ENCODE measurements at regions not wholly inside any gene's neighbourhood (a gene's known extent, or its start where the extent isn't known, plus 50 kb on each side); places are given as distances from the start of the nearest gene placed in this dataset.

DNA sequence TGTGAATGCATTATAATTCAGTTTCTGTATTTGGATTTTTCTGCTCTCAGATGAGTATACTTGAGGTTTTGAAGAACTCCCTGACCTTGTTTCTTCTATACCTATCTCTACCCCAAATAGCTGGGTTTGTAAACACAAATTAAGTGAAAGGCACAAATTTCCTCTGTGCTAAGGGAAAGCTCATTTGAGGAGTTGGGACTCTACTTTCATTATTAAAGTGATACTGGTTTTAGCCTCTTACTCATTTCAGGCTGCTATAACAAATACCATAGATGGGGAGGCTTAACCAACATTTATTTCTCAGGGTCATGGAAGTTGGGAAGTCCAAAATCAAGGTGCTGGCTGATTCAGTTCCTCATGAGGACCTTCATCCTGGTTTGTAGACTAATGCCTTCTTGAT is 97.2 kb upstream of the ANKH start:
- peaks cover 0 to 2% of the 10 kb centered on the region in 2 donors for H3K27me3 ChIP-seq (ENCODE audit: control insufficient read depth in 1 of 2, insufficient read depth in 2 of 2, low read length in 2 of 2)
- H3K27ac ChIP-seq (ENCODE audit: low read length), result no peak overlapping the region
- no peak overlapping the region for H3K4me3 ChIP-seq (ENCODE audit: low read length in 2 of 2)
- no peaks in the 10 kb centered on the region for H3K9me3 ChIP-seq (ENCODE audit: control insufficient read depth in 2 of 2, low read length in 2 of 2)
- H3K9ac ChIP-seq (ENCODE audit: low read length in 2 of 2), result no peak overlapping the region
- H3K4me1 ChIP-seq (ENCODE audit: control insufficient read depth, insufficient read depth, low read length), result no peaks in the 10 kb centered on the region
- H3K36me3 ChIP-seq (ENCODE audit: control insufficient read depth in 2 of 2, insufficient read depth in 2 of 2, low read length in 2 of 2), result no peaks in the 10 kb centered on the region

DNA sequence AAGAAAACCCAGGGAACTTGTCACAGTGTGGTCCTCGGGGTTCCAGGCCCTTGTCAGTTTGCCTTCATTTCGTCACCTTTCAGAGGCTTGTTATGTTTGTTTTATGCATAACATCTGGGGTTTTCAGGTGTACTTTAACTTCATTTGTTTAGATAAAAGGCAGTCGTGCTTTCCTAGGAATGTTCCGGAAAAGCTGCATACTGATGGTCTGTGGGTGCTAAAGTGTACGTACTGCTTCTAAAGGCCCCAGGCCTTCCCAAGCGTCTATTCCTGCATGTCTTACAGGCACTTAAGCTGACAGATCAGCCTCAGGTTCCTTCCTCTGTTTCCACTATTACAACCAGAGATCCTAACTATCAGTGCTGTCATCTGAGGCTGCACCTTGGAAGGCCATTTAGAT is 95.6 kb upstream of the ANKH start:
- Histone ChIP-seq H3K27me3 (ENCODE audit: control insufficient read depth in 1 of 2, insufficient read depth in 2 of 2, low read length in 2 of 2) (peaks cover 0 to 2% of the 10 kb centered on the region in 2 donors), H3K9me3 (ENCODE audit: control insufficient read depth in 2 of 2, low read length in 2 of 2) (no peaks in the 10 kb centered on the region), H3K4me1 (ENCODE audit: control insufficient read depth, insufficient read depth, low read length) (no peaks in the 10 kb centered on the region), H3K9ac (ENCODE audit: low read length in 2 of 2) (no peak overlapping the region), H3K4me3 (ENCODE audit: low read length in 2 of 2) (no peak overlapping the region), H3K36me3 (ENCODE audit: control insufficient read depth in 2 of 2, insufficient read depth in 2 of 2, low read length in 2 of 2) (no peaks in the 10 kb centered on the region), H3K27ac (ENCODE audit: low read length) (no peak overlapping the region)

DNA sequence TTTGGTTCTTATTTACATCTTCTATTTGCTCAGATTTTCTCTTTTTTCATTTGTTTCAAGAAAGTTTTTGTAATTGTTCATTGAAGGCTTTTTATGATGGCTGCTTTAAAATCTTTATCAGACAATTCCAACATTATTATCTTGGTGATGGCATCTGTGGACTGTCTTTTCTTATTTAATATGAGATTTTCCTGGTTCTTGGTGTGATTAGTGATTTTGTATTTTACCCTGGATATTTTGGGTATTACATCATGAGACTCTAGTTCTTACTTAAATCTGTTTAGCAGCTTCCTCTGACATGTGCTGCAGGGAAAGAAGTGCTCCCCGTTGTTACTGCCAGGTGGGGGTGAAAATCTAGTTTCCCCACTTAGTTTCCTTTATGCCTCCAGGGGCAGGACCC is 94.2 kb upstream of the ANKH start:
- no peak overlapping the region for H3K9ac ChIP-seq (ENCODE audit: low read length in 2 of 2)
- no peak overlapping the region for H3K27ac ChIP-seq (ENCODE audit: low read length)
- no peaks in the 10 kb centered on the region for H3K4me1 ChIP-seq (ENCODE audit: control insufficient read depth, insufficient read depth, low read length)
- no peaks in the 10 kb centered on the region for H3K9me3 ChIP-seq (ENCODE audit: control insufficient read depth in 2 of 2, low read length in 2 of 2)
- H3K27me3 ChIP-seq (ENCODE audit: control insufficient read depth in 1 of 2, insufficient read depth in 2 of 2, low read length in 2 of 2), result peaks cover 0 to 2% of the 10 kb centered on the region in 2 donors
- H3K4me3 ChIP-seq (ENCODE audit: low read length in 2 of 2), result no peak overlapping the region
- H3K36me3 ChIP-seq (ENCODE audit: control insufficient read depth in 2 of 2, insufficient read depth in 2 of 2, low read length in 2 of 2), result no peaks in the 10 kb centered on the region

DNA sequence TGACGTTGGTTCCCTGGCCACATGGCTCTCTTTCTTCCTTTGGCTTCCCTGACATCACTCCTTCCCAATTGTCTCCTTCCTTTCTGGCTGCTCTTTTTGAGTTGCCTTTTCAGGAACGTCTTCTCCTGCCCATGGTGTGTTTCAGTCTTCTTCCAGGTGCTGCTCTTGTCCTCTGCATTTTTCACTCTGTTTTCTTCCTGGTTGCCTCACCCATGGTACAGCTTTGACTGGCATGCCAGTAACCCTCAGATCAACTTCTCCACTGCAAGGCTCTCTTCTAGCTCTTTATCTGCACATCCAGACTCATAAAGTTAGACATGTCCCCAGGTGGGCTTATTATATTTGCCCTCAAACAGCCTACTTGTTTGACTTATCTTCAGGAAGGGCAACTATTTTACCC is 91.0 kb upstream of the ANKH start:
- Histone ChIP-seq H3K4me3 (ENCODE audit: low read length in 2 of 2) (no peak overlapping the region), H3K27ac (ENCODE audit: low read length) (no peak overlapping the region), H3K9me3 (ENCODE audit: control insufficient read depth in 2 of 2, low read length in 2 of 2) (no peaks in the 10 kb centered on the region), H3K9ac (ENCODE audit: low read length in 2 of 2) (no peak overlapping the region), H3K4me1 (ENCODE audit: control insufficient read depth, insufficient read depth, low read length) (no peaks in the 10 kb centered on the region), H3K36me3 (ENCODE audit: control insufficient read depth in 2 of 2, insufficient read depth in 2 of 2, low read length in 2 of 2) (no peaks in the 10 kb centered on the region), H3K27me3 (ENCODE audit: control insufficient read depth in 1 of 2, insufficient read depth in 2 of 2, low read length in 2 of 2) (peaks cover 0 to 2% of the 10 kb centered on the region in 2 donors)

DNA sequence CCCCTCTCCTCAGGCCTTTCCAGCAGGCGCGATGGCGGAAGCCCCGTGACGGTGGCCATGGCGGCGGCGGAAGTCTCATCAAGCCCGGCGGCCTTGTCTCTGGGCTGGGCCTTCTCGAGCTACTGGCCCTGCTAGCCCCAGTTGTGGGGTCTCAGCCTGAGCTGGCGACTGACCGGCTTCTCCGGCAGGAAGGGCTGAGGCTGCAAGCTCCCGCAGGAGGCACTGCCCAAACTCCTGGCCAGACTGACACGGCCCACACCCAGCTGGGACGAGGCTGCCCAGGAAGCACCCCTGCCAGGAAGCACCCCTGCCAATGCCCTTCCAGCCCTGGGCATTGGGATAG is 88.5 kb upstream of the ANKH start:
- no peaks in the 10 kb centered on the region for H3K36me3 ChIP-seq (ENCODE audit: control insufficient read depth in 2 of 2, insufficient read depth in 2 of 2, low read length in 2 of 2)
- H3K4me1 ChIP-seq (ENCODE audit: control insufficient read depth, insufficient read depth, low read length), result peaks cover 1% of the 10 kb centered on the region
- no peaks in the 10 kb centered on the region for H3K27me3 ChIP-seq (ENCODE audit: control insufficient read depth in 1 of 2, insufficient read depth in 2 of 2, low read length in 2 of 2)
- H3K9me3 ChIP-seq (ENCODE audit: control insufficient read depth in 2 of 2, low read length in 2 of 2), result no peaks in the 10 kb centered on the region
- H3K4me3 ChIP-seq (ENCODE audit: low read length in 2 of 2), result no peak overlapping the region
- no peak overlapping the region for H3K27ac ChIP-seq (ENCODE audit: low read length)
- H3K9ac ChIP-seq (ENCODE audit: low read length in 2 of 2), result no peak overlapping the region

DNA sequence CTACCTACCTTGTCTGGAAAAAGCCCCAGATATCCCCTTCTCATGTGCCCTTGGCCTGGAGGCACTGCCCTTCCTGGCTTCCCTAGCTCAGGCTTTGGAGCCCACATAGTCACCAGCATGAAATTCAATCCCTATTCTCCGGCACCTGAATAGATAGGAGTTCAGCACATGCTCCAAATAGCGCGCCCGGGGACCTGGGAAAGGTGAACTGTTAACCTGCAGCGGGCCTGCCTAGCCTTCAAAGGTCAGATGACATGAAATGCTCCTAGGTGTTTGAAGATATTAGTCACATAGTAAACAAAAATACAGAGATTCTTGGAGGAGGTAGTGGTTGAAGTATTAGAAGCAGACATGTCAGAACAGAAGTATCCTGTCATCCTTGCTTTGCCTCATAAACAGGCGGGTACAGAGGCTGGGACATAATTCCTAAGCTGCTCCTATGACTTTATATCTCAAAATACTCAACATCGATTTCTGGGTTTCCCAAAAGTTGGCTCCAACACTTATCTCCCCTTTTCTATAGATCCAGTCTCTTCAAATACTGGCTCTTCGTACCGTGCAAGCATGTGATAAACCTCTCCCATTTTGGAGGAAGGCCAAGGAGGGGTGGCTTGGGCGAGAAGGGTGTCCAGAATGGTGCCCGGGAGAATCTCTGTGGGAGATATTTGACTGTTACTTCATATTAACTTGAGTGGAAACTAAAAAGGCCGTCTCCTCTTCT is 88.0 kb upstream of the ANKH start:
- H3K27me3 ChIP-seq (ENCODE audit: control insufficient read depth in 1 of 2, insufficient read depth in 2 of 2, low read length in 2 of 2), result no peaks in the 10 kb centered on the region
- no peak overlapping the region for H3K4me3 ChIP-seq (ENCODE audit: low read length in 2 of 2)
- no peaks in the 10 kb centered on the region for H3K9me3 ChIP-seq (ENCODE audit: control insufficient read depth in 2 of 2, low read length in 2 of 2)
- H3K4me1 ChIP-seq (ENCODE audit: control insufficient read depth, insufficient read depth, low read length), result peaks cover 6% of the 10 kb centered on the region
- no peaks in the 10 kb centered on the region for H3K36me3 ChIP-seq (ENCODE audit: control insufficient read depth in 2 of 2, insufficient read depth in 2 of 2, low read length in 2 of 2)
- H3K9ac ChIP-seq (ENCODE audit: low read length in 2 of 2), result no peak overlapping the region
- H3K27ac ChIP-seq (ENCODE audit: low read length), result no peak overlapping the region

DNA sequence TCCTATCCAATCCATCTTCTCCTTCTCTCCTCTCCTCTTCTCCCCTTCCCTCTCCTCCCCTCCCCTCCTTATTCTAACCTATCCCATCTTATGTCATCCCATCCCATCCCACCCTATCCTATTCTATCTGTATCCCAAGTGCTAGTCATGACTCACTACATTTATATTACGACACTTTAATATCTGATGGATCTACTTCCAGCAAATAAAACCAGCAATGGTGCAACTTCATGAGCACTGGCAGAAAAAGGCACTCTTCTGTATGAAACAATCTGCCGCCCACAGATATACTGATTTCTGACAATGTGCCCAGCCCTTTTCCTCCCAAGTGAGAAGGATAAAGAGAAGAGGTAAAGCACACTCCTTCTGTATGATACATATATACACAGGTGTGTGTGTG is 86.6 kb upstream of the ANKH start:
- no peaks in the 10 kb centered on the region for H3K9me3 ChIP-seq (ENCODE audit: control insufficient read depth in 2 of 2, low read length in 2 of 2)
- H3K27ac ChIP-seq (ENCODE audit: low read length), result no peak overlapping the region
- H3K4me1 ChIP-seq (ENCODE audit: control insufficient read depth, insufficient read depth, low read length), result peaks cover 16% of the 10 kb centered on the region
- H3K36me3 ChIP-seq (ENCODE audit: control insufficient read depth in 2 of 2, insufficient read depth in 2 of 2, low read length in 2 of 2), result no peaks in the 10 kb centered on the region
- H3K27me3 ChIP-seq (ENCODE audit: control insufficient read depth in 1 of 2, insufficient read depth in 2 of 2, low read length in 2 of 2), result no peaks in the 10 kb centered on the region
- no peak overlapping the region for H3K9ac ChIP-seq (ENCODE audit: low read length in 2 of 2)
- H3K4me3 ChIP-seq (ENCODE audit: low read length in 2 of 2), result no peak overlapping the region

DNA sequence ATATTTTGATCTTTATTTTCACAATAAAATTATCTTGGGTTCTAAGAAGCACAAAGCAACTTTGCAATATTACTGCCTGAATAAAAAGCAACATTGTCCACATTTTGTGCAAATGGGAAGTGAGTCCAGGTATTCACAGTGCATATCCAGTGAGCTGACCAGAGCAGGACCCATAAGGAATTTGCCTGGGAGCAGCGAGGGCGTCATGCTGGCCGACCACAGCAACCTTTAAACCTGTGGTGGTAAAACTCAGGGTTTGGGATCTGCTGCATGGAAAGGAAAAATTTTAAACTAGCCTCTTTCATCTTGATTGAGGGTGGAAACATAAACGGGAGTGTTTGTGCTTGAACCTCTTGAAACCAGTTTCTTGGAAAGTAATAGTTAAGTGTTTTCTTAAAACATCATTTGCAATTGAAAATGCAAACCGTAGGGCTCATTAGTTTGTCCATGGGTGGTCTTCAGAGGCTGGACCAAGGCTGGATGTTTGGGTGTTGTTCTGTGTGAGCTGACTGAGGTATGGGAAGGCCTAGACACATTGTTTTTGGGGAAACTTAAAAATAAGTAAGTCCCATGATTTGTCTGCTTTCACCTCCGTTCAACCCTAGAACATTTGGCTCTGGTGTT is 85.0 kb upstream of the ANKH start:
- Histone ChIP-seq H3K36me3 (ENCODE audit: control insufficient read depth in 2 of 2, insufficient read depth in 2 of 2, low read length in 2 of 2) (no peaks in the 10 kb centered on the region), H3K27ac (ENCODE audit: low read length) (no peak overlapping the region), H3K4me3 (ENCODE audit: low read length in 2 of 2) (no peak overlapping the region), H3K4me1 (ENCODE audit: control insufficient read depth, insufficient read depth, low read length) (peaks cover 19% of the 10 kb centered on the region), H3K9me3 (ENCODE audit: control insufficient read depth in 2 of 2, low read length in 2 of 2) (no peaks in the 10 kb centered on the region), H3K9ac (ENCODE audit: low read length in 2 of 2) (no peak overlapping the region), H3K27me3 (ENCODE audit: control insufficient read depth in 1 of 2, insufficient read depth in 2 of 2, low read length in 2 of 2) (no peaks in the 10 kb centered on the region)

DNA sequence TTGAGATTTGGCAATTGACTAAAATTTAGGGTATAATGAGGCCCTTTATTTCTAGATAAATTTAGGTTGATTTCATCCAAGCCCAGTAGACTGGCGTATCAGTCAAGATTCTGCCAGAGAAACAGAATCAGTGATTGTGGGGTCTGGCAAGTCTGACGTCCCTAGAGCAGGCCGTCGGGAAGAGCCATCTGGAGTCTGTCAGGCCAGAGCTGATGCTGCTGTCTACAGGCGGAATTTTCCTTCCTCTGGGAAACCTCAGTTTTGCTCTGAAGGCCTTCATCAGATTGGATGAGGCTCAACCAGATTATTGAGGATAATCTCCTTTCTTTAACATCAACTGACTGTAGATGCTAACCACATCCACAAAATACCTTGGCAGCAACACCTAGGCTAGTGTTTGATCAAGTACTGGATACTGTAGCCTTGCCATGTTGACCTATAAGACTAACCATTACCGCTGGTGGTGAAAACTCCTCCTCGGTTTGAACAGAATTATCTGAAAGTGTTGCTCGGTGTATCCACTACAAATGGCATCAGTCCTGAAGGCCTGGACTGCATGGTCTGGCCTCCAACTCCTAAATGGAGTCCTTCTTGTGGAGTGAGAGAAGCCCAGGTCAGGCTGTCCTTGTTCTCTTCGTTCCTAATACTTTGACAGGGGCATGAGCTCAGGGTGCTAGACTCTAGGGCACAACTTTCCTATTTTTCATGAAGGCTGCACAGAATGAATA is 83.2 kb upstream of the ANKH start:
- no peak overlapping the region for H3K9ac ChIP-seq (ENCODE audit: low read length in 2 of 2)
- H3K27ac ChIP-seq (ENCODE audit: low read length), result peak overlapping the region; percentile 31
- H3K27me3 ChIP-seq (ENCODE audit: control insufficient read depth in 1 of 2, insufficient read depth in 2 of 2, low read length in 2 of 2), result no peaks in the 10 kb centered on the region
- no peaks in the 10 kb centered on the region for H3K36me3 ChIP-seq (ENCODE audit: control insufficient read depth in 2 of 2, insufficient read depth in 2 of 2, low read length in 2 of 2)
- H3K4me3 ChIP-seq (ENCODE audit: low read length in 2 of 2), result no peak overlapping the region
- no peaks in the 10 kb centered on the region for H3K9me3 ChIP-seq (ENCODE audit: control insufficient read depth in 2 of 2, low read length in 2 of 2)
- H3K4me1 ChIP-seq (ENCODE audit: control insufficient read depth, insufficient read depth, low read length), result peaks cover 19% of the 10 kb centered on the region

DNA sequence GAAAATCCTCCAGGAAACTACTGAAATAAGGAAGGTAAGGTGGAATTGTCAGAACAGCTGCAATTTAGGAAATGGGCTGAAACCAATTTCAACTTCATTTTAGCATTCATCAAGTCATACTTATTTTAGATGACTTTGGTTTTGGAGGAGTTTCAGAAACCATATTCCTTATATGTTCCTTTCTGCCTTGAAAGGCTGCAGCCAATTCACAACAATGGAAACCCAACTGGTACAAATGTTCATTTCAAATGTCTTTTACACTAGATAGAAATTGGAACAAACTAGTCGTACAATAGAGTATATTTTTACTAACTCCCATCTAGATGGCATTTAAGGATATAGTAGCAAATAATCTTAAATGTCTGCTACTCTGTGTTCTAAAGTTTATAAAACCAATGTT is 82.6 kb upstream of the ANKH start:
- Histone ChIP-seq H3K27ac (ENCODE audit: low read length) (peak overlapping the region; percentile 31), H3K9me3 (ENCODE audit: control insufficient read depth in 2 of 2, low read length in 2 of 2) (no peaks in the 10 kb centered on the region), H3K9ac (ENCODE audit: low read length in 2 of 2) (no peak overlapping the region), H3K27me3 (ENCODE audit: control insufficient read depth in 1 of 2, insufficient read depth in 2 of 2, low read length in 2 of 2) (no peaks in the 10 kb centered on the region), H3K36me3 (ENCODE audit: control insufficient read depth in 2 of 2, insufficient read depth in 2 of 2, low read length in 2 of 2) (no peaks in the 10 kb centered on the region), H3K4me1 (ENCODE audit: control insufficient read depth, insufficient read depth, low read length) (peaks cover 19% of the 10 kb centered on the region), H3K4me3 (ENCODE audit: low read length in 2 of 2) (no peak overlapping the region)

DNA sequence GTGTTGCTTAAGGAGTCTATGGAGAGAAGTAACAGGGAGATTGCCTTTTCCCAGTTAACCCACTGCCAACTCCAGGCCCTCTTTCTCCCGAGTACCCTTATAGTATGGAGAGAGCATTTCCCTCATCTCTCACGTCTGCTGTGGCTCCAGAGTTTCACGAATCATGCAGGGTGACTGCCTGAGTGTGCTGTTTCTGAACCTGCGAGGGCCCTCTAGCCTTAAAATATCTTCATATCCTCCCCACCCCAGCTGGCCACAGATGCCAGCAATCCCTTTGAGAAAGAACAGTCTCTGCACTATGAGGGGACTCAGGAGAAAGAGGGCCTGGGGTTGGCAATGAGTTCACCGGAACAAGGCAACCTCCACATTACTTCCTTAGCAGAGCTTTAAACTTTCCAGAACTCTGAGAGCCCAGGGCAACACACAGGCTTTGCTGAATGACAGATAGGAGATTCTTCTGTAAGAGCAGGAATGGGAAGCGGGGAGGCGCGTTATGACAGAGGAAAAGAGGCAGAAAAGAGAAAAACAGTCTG is 81.6 kb upstream of the ANKH start:
- H3K27me3 ChIP-seq (ENCODE audit: control insufficient read depth in 1 of 2, insufficient read depth in 2 of 2, low read length in 2 of 2), result no peaks in the 10 kb centered on the region
- H3K9me3 ChIP-seq (ENCODE audit: control insufficient read depth in 2 of 2, low read length in 2 of 2), result no peaks in the 10 kb centered on the region
- H3K36me3 ChIP-seq (ENCODE audit: control insufficient read depth in 2 of 2, insufficient read depth in 2 of 2, low read length in 2 of 2), result no peaks in the 10 kb centered on the region
- peak overlapping the region in 1 of 2 donors; percentile 42 for H3K4me3 ChIP-seq (ENCODE audit: low read length in 2 of 2)
- peaks cover 19% of the 10 kb centered on the region for H3K4me1 ChIP-seq (ENCODE audit: control insufficient read depth, insufficient read depth, low read length)
- H3K9ac ChIP-seq (ENCODE audit: low read length in 2 of 2), result no peak overlapping the region
- peak overlapping the region; percentile 31 for H3K27ac ChIP-seq (ENCODE audit: low read length)

Data from stomach smooth muscle (tissue), 2 donors.